ENCODE measurements at regions not wholly inside any gene's neighbourhood (a gene's known extent, or its start where the extent isn't known, plus 50 kb on each side); places are given as distances from the start of the nearest gene placed in this dataset.

DNA sequence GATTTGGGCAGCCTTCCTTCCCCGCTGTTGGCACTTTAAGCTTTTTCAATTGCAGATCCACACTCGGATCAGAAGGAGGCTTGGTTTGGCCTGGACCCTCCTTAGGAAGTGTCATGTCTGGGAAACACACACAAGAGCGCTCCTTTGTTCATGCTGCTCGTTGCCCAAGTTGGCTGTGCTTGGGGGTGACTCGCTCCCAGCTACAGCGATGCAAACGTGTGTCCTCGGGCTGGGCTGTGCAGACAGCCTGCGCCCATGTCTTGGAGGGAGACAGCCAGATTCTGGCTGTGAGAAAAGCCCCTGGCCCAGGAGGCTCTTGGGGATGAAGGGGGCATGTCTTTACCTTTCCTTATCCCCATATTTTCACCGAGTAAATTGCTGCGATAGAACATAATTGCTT, 665.6 kb upstream of the EEF2KMT start:
- no peak overlapping the region for H3K4me3 ChIP-seq (replicated peaks in 1 of 3; ENCODE audit: insufficient read depth in 1 of 3, low read depth in 1 of 3, low read length in 3 of 3)
- no TSS peak for BruUV-seq (replicated peaks)
- H3K9ac ChIP-seq (replicated peaks; ENCODE audit: extremely low read depth, insufficient read depth, low read length), result no peak overlapping the region
- peaks cover 4% of the 10 kb centered on the region for H3K9me3 ChIP-seq (replicated peaks; ENCODE audit: control insufficient read depth, insufficient read depth, low read length)
- TF ChIP-seq GATA2 (IDR thresholded peaks at IDR 0.05; ENCODE audit: insufficient read depth, insufficient read length, low read depth, low read length) (no peak), JUN (IDR thresholded peaks at IDR 0.05; ENCODE audit: borderline replicate concordance, insufficient read depth, insufficient read length, low read depth) (no peak), FOS (IDR thresholded peaks at IDR 0.05; ENCODE audit: borderline replicate concordance, insufficient read depth, low read length) (no peak), POLR2A (IDR thresholded peaks at IDR 0.05; ENCODE audit: low read depth, low read length) (no peak), POLR2AphosphoS5 (IDR thresholded peaks at IDR 0.05; ENCODE audit: insufficient read depth, low read depth, low read length) (no peak), EZH2 (IDR thresholded peaks at IDR 0.05; ENCODE audit: borderline replicate concordance, low read depth, low read length, severe bottlenecking) (no peak), MYC (IDR thresholded peaks at IDR 0.05; ENCODE audit: low read depth, low read length) (no peak)
- TF ChIP-seq, protein P1, sequence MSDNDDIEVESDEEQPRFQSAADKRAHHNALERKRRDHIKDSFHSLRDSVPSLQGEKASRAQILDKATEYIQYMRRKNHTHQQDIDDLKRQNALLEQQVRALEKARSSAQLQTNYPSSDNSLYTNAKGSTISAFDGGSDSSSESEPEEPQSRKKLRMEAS (IDR thresholded peaks at IDR 0.05; ENCODE audit: insufficient read depth, insufficient read length), result no peak
- TF ChIP-seq, protein P2, sequence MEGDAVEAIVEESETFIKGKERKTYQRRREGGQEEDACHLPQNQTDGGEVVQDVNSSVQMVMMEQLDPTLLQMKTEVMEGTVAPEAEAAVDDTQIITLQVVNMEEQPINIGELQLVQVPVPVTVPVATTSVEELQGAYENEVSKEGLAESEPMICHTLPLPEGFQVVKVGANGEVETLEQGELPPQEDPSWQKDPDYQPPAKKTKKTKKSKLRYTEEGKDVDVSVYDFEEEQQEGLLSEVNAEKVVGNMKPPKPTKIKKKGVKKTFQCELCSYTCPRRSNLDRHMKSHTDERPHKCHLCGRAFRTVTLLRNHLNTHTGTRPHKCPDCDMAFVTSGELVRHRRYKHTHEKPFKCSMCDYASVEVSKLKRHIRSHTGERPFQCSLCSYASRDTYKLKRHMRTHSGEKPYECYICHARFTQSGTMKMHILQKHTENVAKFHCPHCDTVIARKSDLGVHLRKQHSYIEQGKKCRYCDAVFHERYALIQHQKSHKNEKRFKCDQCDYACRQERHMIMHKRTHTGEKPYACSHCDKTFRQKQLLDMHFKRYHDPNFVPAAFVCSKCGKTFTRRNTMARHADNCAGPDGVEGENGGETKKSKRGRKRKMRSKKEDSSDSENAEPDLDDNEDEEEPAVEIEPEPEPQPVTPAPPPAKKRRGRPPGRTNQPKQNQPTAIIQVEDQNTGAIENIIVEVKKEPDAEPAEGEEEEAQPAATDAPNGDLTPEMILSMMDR (IDR thresholded peaks at IDR 0.05; ENCODE audit: extremely low read depth in 1 of 2, insufficient read depth in 1 of 2, low read depth in 1 of 2, low read length in 2 of 2), result no peak
- no peaks in the 10 kb centered on the region for H3K27me3 ChIP-seq (ENCODE audit: control insufficient read depth in 2 of 2, insufficient read depth in 2 of 2, low read length in 2 of 2)
- H3K4me1 ChIP-seq (ENCODE audit: control insufficient read depth, extremely low read depth, insufficient read depth, low read length), result no peaks in the 10 kb centered on the region
- DNase-seq (ENCODE audit: low read depth, low spot score), result no peak
- dilution Hi-C loops (cut with MboI; ENCODE audit: extremely low pct_ligation_motif_present, low sequenced_read_pairs) (no loop called here), intact Hi-C loops (cut with micrococcal nuclease) (no loop called here)
- no peak overlapping the region for H3K4me2 ChIP-seq (ENCODE audit: insufficient read depth, low read length)
- H4K20me1 ChIP-seq (replicated peaks; ENCODE audit: control insufficient read depth, extremely low read depth, insufficient read depth, low read length), result no peaks in the 10 kb centered on the region
- no peaks in the 10 kb centered on the region for H3K79me2 ChIP-seq (ENCODE audit: control insufficient read depth, insufficient read depth, low read length)
- FAIRE-seq, result no peak
- H3K27ac ChIP-seq (ENCODE audit: insufficient read depth, low read depth, low read length), result no peak overlapping the region
- no peak overlapping the region for H2AFZ ChIP-seq (ENCODE audit: low read depth, low read length)
- H3K36me3 ChIP-seq (ENCODE audit: control insufficient read depth in 2 of 2, extremely low read depth in 1 of 2, insufficient read depth in 2 of 2, low read length in 2 of 2), result no peaks in the 10 kb centered on the region
- ChIA-PET POLR2A (no interaction called here), CTCF (no interaction called here)
- H3K9me1 ChIP-seq (replicated peaks; ENCODE audit: control insufficient read depth, extremely low read depth, insufficient read depth, low read length), result no peaks in the 10 kb centered on the region
